Lower lobe of right lung (tissue), 2 donors: ENCODE measurements at regions not wholly inside any gene's neighbourhood (a gene's known extent, or its start where the extent isn't known, plus 50 kb on each side); places are given as distances from the start of the nearest gene placed in this dataset.

Experiments used
- ATAC-seq, 2 donors: fragments of 200-7000 bp; cut with Tn5 transposase; one replicate each; pipeline ENCODE4 v1.9.1; 2020 to 2022; ENCODE audit warnings: mild to moderate bottlenecking in 2 of 2, moderate library complexity in 2 of 2
- DNase-seq: peaks from one replicate; pipeline ENCODE4 v3.0.0-alpha.2; 2020
- H3K27ac ChIP-seq: fragments of 200-600 bp; one replicate; pipeline ENCODE4 v1.8.0; 2022
- H3K27me3 ChIP-seq: fragments of 200-600 bp; one replicate; pipeline ENCODE4 v1.8.0; 2022; ENCODE audit warnings: low read depth
- H3K36me3 ChIP-seq: fragments of 200-600 bp; one replicate; pipeline ENCODE4 v1.8.0; 2022; ENCODE audit warnings: mild to moderate bottlenecking
- H3K4me1 ChIP-seq: fragments of 200-600 bp; one replicate; pipeline ENCODE4 v1.8.0; 2022
- H3K4me3 ChIP-seq: fragments of 200-600 bp; one replicate; pipeline ENCODE4 v1.8.0; 2022; ENCODE audit warnings: mild to moderate bottlenecking
- H3K9me3 ChIP-seq: fragments of 200-600 bp; one replicate; pipeline ENCODE4 v1.8.0; 2022
- CTCF ChIP-seq: fragments of 200-600 bp; IDR thresholded peaks from one replicate; pipeline ENCODE4 v1.8.0; 2022; ENCODE audit warnings: antibody characterized with exemption, mild to moderate bottlenecking
- intact Hi-C: fragments of 100-400 bp; cut with DNase I; formaldehyde crosslinking; loops from one replicate; pipeline ENCODE4 v1.11.0; 2022
- donor health status: DM: no; HTN: yes; CAD: no; lungs with severe emphysema.

- H3K36me3 ChIP-seq = no peaks in the 10 kb centered on the region
- intact Hi-C loops = no loop called here
- ATAC-seq (peak; percentile 86 to 91), DNase-seq (no peak)
- no peaks in the 10 kb centered on the region for H3K9me3 ChIP-seq
- no peak overlapping the region for H3K4me3 ChIP-seq
- peaks cover 5% of the 10 kb centered on the region for H3K4me1 ChIP-seq
- no peak for TF ChIP-seq CTCF
- H3K27ac ChIP-seq = no peak overlapping the region
- no peaks in the 10 kb centered on the region for H3K27me3 ChIP-seq
Measured at GRCh38 chr9:7976167-7976755, 176.7 kb upstream of the DMAC1 start.

GRCh38 chr9:7975336-7975735 lies 175.8 kb upstream of the DMAC1 start:
- intact Hi-C loops = no loop called here
- H3K4me3 ChIP-seq = no peak overlapping the region

GRCh38 chr9:7974335-7974960 lies 174.9 kb upstream of the DMAC1 start:
- Histone ChIP-seq H3K27me3 (no peaks in the 10 kb centered on the region), H3K4me3 (no peak overlapping the region), H3K9me3 (no peaks in the 10 kb centered on the region), H3K36me3 (no peaks in the 10 kb centered on the region), H3K4me1 (peaks cover 5% of the 10 kb centered on the region), H3K27ac (no peak overlapping the region)
- DNase-seq = no peak
- intact Hi-C loops = no loop called here
- ATAC-seq = peak; percentile 23 to 53
- no peak for TF ChIP-seq CTCF

More at GRCh38 chr9:7975336-7975735, 175.8 kb upstream of the DMAC1 start:
- Histone ChIP-seq H3K9me3 (no peaks in the 10 kb centered on the region), H3K27ac (no peak overlapping the region), H3K4me1 (peaks cover 5% of the 10 kb centered on the region), H3K27me3 (no peaks in the 10 kb centered on the region), H3K36me3 (no peaks in the 10 kb centered on the region)
- ATAC-seq (no peak), DNase-seq (no peak)
- no peak for TF ChIP-seq CTCF

GRCh38 chr9:7973123-7973522 lies 173.5 kb upstream of the DMAC1 start:
- no peak for ATAC-seq
- H3K4me3 ChIP-seq = no peak overlapping the region
- no peak for TF ChIP-seq CTCF
- intact Hi-C loops = no loop called here
- peaks cover 5% of the 10 kb centered on the region for H3K4me1 ChIP-seq
- H3K9me3 ChIP-seq = no peaks in the 10 kb centered on the region
- DNase-seq = no peak
- no peak overlapping the region for H3K27ac ChIP-seq
- no peaks in the 10 kb centered on the region for H3K36me3 ChIP-seq
- H3K27me3 ChIP-seq = no peaks in the 10 kb centered on the region

- no peak for TF ChIP-seq CTCF
- Histone ChIP-seq H3K36me3 (no peaks in the 10 kb centered on the region), H3K9me3 (no peaks in the 10 kb centered on the region), H3K4me1 (peaks cover 5% of the 10 kb centered on the region), H3K27ac (no peak overlapping the region), H3K27me3 (no peaks in the 10 kb centered on the region), H3K4me3 (no peak overlapping the region)
- intact Hi-C loops = no loop called here
- DNase-seq (no peak), ATAC-seq (no peak)
Measured at GRCh38 chr9:7970681-7971330, 171.2 kb upstream of the DMAC1 start.
